GM21737 (cell line): ENCODE measurements at regions not wholly inside any gene's neighbourhood (a gene's known extent, or its start where the extent isn't known, plus 50 kb on each side); places are given as distances from the start of the nearest gene placed in this dataset.
"Not testable (repeated sequence)": the region's sequence is repeated elsewhere in the genome, so short reads cannot be mapped to it uniquely, and the experiment has no call there.

Source experiments
- ATAC-seq: cut with Tn5 transposase; IDR thresholded peaks from one replicate; pipeline ENCODE4 v1.9.1; 2021; ENCODE audit warnings: mild to moderate bottlenecking, moderate library complexity; ENCODE audit not compliant: unreplicated experiment

DNA sequence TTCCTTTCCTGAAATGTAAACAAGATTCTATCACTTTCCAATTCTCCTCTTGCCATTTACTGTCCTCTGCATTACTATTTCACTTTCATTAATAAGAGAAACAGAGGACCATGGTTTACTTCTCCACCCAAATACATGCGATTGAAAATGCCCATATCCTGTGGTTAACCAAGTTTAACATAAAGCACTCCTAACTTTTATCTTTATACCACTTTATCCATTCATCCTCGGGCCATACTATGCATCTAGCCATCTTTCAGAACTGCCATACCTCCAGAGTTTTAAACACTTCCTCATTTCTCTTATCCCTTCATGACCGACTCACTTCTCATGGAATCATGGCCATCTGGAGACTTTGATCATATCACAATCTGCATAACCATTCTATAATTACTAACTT lies 1182.3 kb downstream of the CNTNAP5 start:
- ATAC-seq: no peak

DNA sequence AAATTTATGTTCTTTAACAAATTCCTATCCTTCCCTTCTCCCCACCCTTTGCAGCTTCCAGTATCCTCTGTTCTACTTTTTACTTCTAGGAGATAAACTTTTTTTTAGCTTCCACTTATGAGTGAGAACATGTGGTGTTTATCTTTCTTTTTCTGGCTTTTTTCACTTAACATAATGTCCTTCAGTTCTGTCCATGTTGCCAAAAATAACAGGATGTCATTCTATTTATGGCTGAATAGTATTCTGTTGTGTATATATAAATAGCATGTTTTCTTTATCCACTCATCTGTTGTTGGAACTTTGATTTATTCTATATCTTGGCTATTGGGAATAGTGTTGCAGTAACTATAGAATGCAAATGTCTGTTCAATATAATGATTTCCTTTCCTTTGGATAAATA lies 1191.2 kb downstream of the CNTNAP5 start:
- ATAC-seq: no peak

DNA sequence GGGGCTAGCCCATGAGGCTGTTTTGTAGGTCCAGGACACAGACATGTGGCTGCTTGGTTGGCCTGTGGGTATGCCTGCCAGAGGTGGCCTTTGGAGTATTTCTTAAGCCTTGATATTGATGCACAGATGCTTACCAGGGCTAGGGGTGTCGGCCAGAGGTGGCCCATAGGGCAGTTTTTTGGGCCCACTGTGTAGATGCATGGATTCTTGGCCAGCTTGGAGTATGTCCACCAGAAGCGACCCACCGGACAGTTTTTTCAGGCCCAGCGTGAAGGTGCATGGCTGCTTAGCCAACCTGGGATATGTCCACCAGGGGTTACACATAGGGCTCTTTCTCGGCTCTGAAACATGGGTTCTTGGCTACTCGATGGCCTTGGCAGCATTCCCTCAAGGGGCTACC lies 1199.1 kb downstream of the CNTNAP5 start:
- no peak for ATAC-seq

DNA sequence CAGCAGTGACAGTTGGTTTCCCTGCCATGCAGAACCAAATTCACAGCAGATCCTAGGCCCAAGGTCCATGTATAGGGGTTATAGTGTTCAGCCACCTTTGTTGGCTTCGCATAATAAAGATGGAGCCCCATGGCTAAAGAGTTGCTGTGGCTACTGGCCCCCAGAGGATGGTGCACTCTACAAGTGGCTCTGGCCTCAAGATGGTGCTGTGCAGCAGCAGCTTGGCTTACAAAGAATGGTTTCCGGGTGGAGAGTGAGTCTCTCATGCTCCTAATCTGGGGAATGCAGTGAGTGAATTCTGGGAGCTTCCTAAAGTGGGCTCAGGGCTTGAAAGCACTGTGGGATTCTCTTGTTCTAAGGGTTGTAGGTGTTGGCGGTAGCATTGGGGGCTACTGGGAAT lies 1199.7 kb downstream of the CNTNAP5 start:
- no peak for ATAC-seq

DNA sequence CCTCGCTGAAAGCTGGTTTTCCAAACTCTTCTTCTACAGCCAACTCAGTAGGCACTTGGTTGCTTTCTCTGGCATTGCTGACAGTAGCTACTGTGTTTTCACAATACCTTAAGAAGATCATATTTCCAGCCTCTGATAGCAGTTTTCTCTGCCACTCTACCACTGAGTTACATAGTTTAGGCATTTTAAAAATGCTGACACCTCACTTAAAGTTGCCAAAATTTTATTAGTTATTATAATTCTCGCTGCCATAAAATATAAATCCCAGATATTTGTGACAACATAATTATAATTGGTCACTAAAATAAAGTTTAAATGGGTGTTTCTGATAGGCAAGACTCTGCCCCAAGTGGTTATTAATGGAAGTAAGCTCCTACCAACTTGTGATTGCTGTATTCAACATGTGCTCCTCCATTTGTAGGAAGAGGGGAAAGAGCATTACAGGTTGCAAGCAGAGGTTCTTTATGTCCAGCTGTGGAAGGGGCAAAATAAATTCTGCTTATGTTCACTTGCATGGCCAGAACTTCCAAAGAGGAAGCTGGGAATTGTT lies 1202.8 kb downstream of the CNTNAP5 start:
- ATAC-seq: no peak

DNA sequence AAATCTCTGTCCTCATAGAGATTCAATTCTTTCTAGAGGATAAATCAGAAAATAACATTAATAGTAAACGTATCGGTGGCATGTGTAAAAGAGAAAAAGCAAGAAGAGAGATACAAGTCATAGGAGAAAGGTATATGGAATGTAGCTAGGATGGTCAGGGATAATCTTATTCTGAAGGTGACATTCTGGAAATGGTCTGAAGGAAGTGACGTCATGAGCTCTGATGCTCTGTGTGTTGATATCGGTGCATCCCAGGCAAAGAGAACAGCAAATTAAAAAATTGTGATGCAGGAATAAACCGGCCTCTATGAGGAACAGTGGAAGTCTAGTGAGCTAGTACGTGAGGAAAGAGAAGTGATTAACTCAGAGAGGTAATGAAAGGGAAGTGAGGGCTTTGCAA lies 1215.8 kb downstream of the CNTNAP5 start:
- no peak for ATAC-seq

DNA sequence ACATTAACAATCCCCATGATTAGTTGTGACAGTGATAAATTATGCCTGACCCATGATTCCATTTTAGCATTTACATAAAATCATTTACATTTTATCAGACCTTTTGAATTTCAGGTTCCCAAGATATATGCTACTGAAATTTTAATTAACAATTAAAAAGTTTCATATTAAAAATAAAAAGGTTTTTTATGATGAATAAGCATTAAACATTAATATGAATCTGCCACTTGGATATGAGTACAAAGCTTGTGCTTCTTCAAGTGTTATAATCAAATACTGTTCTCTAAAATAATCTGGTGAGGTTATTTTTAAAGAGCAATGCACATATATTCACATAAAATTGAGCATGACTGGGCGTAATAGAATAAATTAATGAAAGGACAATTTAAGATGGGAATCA lies 1218.0 kb downstream of the CNTNAP5 start:
- no peak for ATAC-seq

DNA sequence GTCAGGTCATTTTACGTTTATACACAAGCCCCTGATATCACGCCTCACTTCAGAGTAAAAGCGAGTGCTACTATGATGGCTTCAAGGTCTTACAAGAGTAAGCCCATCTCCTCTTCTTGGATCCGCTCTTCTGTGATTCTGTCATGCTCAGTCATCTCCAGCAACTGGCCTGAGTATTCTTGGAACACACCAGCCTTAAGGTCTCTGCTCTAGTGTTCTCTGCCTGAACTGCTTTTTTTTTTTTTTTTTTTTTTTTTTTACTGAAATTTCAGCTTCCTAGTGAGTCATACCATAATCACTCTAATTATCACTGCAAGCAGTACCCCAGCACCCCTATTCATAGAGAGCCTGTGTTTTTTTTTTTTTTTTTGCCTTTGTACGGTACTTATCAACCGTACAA lies 1228.9 kb downstream of the CNTNAP5 start:
- ATAC-seq: no peak

DNA sequence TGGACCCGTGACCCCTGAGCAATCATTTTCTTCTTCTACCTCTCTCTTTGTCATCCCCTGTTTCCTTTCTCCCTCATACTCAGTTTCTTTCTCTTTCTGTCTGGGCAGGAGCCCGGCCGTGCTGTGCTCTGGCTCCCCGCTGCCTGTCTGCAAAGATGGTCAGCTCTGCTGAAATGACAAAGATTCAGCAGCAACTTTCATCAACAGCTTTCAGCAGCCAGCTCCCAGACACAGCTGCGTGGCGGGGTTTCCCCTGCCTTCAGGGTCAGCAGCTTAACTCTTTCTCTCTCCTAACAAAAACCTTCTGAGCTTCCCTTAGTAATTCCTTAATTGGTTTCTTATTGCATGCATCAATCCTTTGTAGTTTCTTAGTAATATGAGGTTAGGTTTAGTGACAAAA lies 1234.4 kb downstream of the CNTNAP5 start:
- no peak for ATAC-seq

DNA sequence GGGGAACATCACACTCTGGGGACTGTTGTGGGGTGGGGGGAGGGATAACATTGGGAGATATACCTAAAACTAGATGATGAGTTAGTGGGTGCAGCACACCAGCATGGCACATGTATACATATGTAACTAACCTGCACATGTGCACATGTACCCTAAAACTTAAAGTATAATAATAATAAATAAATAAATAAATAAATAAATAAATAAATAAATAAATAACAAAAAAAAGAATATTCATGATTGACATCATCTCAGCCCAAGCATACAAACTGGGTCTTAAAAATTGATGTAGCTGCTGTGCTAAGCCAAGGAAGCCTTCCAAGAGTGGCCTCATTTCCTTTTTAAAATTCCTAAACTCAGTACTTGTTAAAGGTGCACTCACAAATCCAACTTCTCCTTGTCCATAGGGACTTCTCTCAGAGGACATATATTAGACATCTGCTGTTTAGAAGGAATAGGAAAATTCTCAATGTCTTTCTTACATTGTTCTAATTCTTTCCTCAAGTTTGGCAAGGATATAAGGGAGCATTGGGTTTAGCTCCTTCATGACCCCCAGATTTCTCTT lies 1235.4 kb downstream of the CNTNAP5 start:
- ATAC-seq: not testable (repeated sequence)

DNA sequence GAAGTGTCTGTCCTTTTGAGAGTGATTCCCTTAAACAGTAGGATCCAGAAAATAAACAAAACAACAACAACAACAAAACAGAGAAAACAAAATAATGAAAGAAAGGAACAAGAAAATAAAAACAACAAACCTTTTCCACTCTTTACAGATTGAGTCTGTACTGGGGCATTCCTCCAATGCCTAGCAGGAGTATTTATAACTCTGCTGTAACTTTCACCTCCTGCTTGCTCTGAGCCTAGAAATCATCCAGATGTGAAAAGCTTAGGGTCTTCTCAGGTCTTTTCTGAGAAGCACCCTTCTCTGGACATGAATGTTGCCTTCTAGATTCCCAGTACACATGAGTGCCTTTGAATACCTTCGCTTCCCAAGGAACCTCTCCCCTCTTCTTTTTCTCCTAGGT lies 1239.4 kb downstream of the CNTNAP5 start:
- ATAC-seq: no peak

DNA sequence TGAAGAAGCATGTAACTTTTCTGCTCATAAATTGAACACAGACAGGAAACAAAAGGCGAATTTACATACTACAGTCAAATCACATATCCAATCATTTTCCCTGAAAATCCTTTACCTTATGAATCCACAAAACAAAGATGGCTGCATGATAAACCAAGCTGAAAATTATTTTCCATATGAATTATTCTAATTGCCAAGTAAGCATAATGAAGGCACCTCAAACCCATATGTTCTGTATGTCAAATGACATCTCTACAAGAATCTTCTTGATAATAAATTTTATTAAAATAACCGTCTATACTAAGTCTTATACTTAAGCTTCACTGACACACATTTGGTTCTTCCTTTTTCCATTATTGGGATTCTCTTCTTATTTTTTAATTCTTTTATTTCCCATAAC lies 1242.6 kb downstream of the CNTNAP5 start:
- no peak for ATAC-seq

DNA sequence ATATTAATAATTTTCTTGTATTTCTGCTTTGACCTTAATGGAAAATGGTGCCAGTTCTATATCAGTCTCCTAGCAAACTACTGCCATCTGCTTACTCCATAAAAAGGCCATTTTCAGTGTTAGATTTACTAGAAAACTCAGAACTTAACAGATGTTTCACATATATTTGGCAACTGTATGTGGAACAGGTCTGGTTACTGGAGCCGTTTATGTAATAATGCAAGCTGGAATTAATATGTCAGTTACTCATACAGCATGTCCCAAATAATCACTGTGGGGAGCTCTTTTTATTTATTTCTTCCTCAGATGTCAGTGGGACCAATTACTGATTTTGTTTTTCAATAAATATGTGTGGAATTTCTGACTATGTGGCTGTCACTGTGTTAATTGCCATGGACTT lies 1247.6 kb downstream of the CNTNAP5 start:
- ATAC-seq: no peak

DNA sequence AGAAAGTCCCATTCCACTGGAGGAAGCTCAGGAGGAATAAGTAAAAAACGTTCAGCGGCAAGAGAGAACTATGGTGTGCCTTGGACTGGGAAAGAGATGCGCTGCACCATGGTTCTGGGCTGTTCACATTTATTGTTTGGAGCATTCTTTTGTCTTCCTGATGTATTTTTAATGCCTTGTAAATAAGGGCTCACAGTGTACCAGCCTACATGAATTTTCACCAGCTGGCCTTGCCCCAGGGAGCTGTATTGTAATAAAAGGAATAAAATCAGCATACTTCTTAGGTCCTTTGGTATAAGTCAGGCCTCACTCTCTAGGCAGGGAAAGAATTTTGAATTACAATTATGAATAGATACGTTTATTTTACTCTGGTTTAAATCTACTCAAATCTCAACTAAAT lies 1249.6 kb downstream of the CNTNAP5 start:
- no peak for ATAC-seq

DNA sequence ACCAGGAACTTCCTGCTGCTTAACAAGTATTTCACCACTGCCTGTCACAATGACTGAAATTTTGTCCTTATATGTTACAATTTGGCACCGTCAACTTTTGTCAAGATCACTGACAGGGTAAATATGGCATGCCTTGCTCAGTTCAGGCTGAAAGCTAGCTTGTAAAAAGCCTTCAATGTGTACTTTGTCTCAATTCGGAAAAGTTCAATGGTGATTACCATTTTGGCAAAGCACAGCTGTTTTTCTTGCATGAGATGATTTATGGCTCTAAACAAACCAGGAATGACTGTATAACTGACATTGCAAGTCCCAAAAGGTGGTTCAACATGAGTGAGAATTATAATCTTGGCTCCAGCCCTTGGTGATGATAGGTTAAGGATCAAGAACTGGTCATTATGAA lies 1255.2 kb downstream of the CNTNAP5 start:
- ATAC-seq: no peak

DNA sequence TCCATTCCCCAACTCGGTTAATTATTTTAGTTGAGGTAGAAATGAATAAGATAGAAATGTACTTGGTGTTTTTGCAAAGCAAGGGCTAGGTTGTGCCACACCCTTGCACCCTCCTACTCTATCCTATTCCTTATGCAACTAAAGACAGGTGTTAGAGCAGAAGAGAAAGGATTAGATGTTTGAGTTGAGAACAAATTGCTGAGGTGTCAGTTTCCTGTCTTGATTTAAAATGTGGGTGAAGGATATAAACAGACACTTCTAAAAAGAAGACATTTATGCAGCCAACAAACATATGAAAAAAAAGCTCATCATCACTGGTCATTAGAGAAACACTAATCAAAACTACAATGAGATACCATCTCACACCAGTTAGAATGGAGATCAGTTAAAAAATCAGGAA lies 1256.2 kb downstream of the CNTNAP5 start:
- ATAC-seq: no peak

DNA sequence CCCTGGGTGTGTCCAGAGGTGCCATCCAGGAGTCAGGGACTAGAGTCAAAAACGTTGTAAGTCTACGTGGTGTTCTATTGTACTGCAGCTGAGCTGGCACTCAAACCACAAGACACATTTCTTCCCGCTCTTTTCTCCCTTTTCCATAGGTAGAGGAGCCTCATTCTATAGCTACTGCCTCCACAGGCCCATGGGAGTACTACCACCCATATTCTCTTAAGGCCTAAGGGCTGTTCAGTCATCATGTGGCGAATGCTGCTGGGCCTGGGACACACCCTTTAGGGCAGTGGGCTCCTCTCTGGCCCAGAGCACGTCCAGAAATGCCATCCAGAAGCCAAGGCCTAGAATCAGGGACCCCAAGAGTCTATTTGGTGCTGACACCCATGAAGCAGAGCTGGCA lies 1271.7 kb downstream of the CNTNAP5 start:
- no peak for ATAC-seq

DNA sequence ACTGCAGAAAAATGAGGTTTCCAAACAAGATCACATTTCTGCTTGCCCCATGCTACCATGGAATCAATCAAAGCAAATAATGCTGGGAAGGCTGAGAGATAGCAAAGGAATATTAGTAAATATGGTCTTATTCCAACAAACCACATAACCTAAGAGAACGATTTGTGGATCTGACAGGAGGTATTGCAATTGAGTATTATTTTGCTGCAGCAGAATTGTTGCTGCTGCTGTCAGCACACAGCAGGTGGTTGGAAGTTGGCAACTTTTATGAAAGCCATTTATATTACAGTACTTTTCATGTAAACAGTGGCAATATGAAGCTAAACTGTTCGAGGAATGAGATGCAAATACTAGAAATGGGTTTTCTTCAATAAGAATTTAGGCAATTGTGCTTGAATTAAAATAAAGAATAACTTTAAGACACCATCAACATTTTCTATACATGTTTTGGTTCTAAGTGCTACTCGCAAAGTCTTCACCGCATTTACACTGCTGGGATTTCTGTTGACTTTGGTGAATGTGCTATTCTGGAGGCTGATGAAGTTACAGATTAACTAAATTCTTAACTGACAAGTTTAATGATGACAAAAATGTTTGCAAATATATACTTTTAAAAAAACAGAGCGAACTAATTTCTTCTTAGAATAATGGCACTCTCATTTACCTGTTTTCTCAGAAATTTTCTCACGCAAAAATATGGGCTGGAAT lies 1285.7 kb downstream of the CNTNAP5 start:
- ATAC-seq: no peak

DNA sequence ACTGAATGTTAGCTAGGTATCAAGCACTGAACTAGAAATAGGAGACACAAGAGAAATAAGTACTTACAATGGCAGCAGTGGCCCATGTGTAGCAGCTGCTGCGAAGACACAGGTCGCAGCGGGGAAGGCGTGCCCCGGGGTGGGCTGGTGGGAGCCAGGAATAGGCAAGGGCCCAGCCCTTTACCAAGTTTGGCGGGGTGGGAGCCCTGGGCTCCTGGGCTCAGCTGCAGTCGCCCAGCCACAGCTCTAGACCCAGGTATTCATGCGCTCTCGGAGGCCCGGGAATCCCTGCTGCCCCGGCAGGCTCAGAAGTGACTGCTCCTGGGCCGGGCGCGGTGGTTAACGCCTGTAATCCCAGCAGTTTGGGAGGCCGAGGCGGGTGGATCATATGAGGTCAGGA lies 1287.3 kb downstream of the CNTNAP5 start:
- no peak for ATAC-seq

DNA sequence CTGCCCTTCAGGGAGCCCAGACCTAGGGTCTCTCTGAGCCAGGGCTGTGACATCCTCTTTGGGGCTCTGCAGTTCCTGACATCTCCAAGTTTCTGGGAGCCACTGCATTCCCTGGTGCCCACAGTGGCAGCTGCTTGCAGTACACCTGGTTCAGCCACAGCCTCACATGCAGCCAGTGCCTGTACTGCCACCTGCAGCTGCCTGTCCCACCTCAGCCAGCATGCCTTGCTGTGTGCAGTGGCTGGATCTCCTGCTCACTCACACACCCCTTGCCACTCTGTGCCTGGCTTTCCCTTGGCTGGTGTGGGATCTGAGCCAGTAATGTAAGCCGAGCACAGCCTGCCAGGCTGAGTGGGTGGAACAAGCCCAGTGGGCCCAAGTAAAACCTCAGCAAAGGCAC lies 1288.7 kb downstream of the CNTNAP5 start:
- no peak for ATAC-seq

DNA sequence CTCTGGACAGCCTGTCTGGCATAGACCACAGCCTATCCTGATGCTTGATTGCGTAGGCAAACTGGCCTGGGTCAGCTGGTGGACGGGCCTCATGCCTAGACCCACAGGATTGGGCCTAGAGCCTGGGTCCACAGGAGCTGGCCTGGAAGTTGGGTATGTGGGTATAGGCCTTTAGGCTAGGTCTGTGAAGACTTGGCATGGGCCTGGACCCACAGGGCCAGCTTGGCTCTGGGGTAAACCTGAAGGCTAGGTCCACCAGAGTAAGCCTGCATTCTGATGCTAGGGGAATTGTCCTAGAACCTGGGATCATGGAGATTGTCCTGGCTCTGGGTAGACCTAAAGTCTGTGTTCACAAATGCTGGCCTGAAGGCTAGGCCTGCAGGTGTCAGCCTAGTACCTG lies 1293.7 kb downstream of the CNTNAP5 start:
- ATAC-seq: no peak

DNA sequence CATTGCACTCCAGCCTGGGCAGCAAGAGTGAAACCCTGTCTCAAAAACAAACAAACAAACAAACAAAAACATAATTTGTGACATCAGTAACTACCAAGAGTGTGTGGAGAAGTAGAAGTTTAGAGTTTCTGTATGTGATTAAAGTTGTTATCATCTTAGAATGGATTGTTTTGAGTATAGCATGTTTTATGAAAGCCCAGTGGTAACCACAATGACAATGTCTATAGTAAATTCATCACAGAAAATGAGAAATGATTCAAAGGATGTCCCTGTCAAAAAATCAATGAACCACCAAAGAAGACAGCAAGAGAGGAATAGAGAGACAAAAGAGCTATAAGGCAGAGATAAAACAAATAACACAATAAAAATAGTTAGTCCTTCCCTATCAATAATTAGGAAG lies 1299.2 kb downstream of the CNTNAP5 start:
- no peak for ATAC-seq

DNA sequence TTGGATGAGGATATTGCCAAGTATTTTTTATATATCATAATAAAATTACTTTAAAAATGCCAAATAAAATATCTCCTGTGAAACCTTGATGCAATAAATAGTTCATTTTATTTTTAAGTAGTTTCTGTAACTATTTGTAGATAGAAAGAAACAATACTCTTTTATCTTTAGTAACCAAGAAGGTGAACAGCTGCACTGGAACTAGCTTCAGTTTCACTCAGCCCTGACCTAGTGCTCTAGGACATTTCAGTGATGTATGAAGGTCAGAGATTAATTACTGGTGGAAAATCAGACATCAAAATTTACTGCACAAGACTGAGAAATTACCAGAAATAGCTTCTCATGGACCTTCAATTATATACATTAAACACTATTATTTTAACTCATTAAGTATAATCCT lies 1305.0 kb downstream of the CNTNAP5 start:
- ATAC-seq: no peak
